CD14-positive monocyte (primary cell): ENCODE measurements at regions not wholly inside any gene's neighbourhood (a gene's known extent, or its start where the extent isn't known, plus 50 kb on each side); places are given as distances from the start of the nearest gene placed in this dataset.

Source experiments
- DNase-seq, 3 donors: peaks; one replicate each; pipeline ENCODE4 v3.0.0-alpha.2; 2011 to 2022
- H2AFZ ChIP-seq: 2 replicates; pipeline ENCODE4 v1.6.0; 2012; ENCODE audit warnings: mild to moderate bottlenecking, low read depth, low read length, inconsistent platforms; ENCODE audit not compliant: insufficient read depth, poor library complexity, severe bottlenecking
- H3K27ac ChIP-seq, 2 donors: 1 replicate in 1 of 2; 2 replicates in 1 of 2; pipeline ENCODE4 v1.5.1; 2012 to 2013; ENCODE audit warnings: low read length in 2 of 2, control low read depth in 1 of 2, inconsistent platforms in 1 of 2, low read depth in 1 of 2, mild to moderate bottlenecking in 1 of 2
- H3K27me3 ChIP-seq, 2 donors: one replicate each; pipeline versions ENCODE4 v1.6.0 to v1.6.1; 2011 to 2013; ENCODE audit warnings: low read length in 2 of 2; ENCODE audit not compliant: control insufficient read depth in 2 of 2, insufficient read depth in 2 of 2
- H3K36me3 ChIP-seq, 2 donors: replicated peaks in 1 of 2; 1 replicate in 1 of 2; 2 replicates in 1 of 2; pipeline versions ENCODE4 v1.5.1 to v1.6.1; 2012 to 2013; ENCODE audit warnings: low read length in 2 of 2, control low read depth in 1 of 2, inconsistent platforms in 1 of 2, mild to moderate bottlenecking in 1 of 2; ENCODE audit not compliant: insufficient read depth in 2 of 2, control insufficient read depth in 1 of 2
- H3K4me1 ChIP-seq, 2 donors: 1 replicate in 1 of 2; 2 replicates in 1 of 2; pipeline versions ENCODE4 v1.5.1 to v1.6.1; 2012 to 2013; ENCODE audit warnings: low read length in 2 of 2, control low read depth in 1 of 2, inconsistent platforms in 1 of 2, mild to moderate bottlenecking in 1 of 2, moderate library complexity in 1 of 2; ENCODE audit not compliant: insufficient read depth in 2 of 2, control insufficient read depth in 1 of 2
- H3K4me2 ChIP-seq: replicated peaks from 2 replicates; pipeline ENCODE3; 2012; ENCODE audit warnings: low read length, moderate library complexity, mild to moderate bottlenecking; ENCODE audit not compliant: poor library complexity, severe bottlenecking; ENCODE audit errors: extremely low read depth
- H3K4me3 ChIP-seq, 3 experiments: fragments of 200-600 bp in 1 of 3; sonication (generic) in 1 of 3; replicated peaks in 1 of 3; 1 replicate in 2 of 3; 2 replicates in 1 of 3; pipeline ENCODE4 v1.5.1; 2011 to 2013; ENCODE audit warnings: low read length in 3 of 3, mild to moderate bottlenecking in 3 of 3, control low read depth in 2 of 3, low read depth in 2 of 3, inconsistent platforms in 1 of 3, moderate library complexity in 1 of 3
- H3K79me2 ChIP-seq: 2 replicates; pipeline ENCODE4 v1.6.0; 2012; ENCODE audit warnings: mild to moderate bottlenecking, control low read depth, inconsistent platforms, low read length, moderate library complexity; ENCODE audit not compliant: insufficient read depth
- H3K9ac ChIP-seq: 2 replicates; pipeline ENCODE4 v1.6.0; 2017; ENCODE audit warnings: low read length, mild to moderate bottlenecking; ENCODE audit not compliant: insufficient read depth, poor library complexity, severe bottlenecking
- H3K9me3 ChIP-seq, 2 donors: replicated peaks in 1 of 2; 1 replicate in 1 of 2; 2 replicates in 1 of 2; pipeline versions ENCODE4 v1.5.1 to v1.6.1; 2012 to 2013; ENCODE audit warnings: low read length in 2 of 2, control low read depth in 1 of 2; ENCODE audit not compliant: control insufficient read depth in 1 of 2, insufficient read depth in 1 of 2
- H4K20me1 ChIP-seq: 2 replicates; pipeline ENCODE4 v1.6.0; 2012; ENCODE audit warnings: mild to moderate bottlenecking, low read length, control low read depth, moderate library complexity; ENCODE audit not compliant: insufficient read depth
- H3K27ac Mint-ChIP-seq, 7 donors: one replicate each; pipeline ENCODE4 v1.8.0; 2020; ENCODE audit warnings: mild to moderate bottlenecking in 7 of 7, mixed read lengths in 7 of 7, moderate library complexity in 6 of 7, inconsistent platforms in 2 of 7
- H3K27me3 Mint-ChIP-seq, 3 donors: one replicate each; pipeline ENCODE4 v1.8.0; 2021 to 2022; ENCODE audit warnings: low read depth in 3 of 3, mild to moderate bottlenecking in 3 of 3, mixed read lengths in 3 of 3, moderate library complexity in 3 of 3, inconsistent platforms in 1 of 3
- H3K36me3 Mint-ChIP-seq, 2 donors: one replicate each; pipeline ENCODE4 v1.8.0; 2020; ENCODE audit warnings: mixed read lengths in 2 of 2, inconsistent platforms in 1 of 2, mild to moderate bottlenecking in 1 of 2
- H3K4me1 Mint-ChIP-seq: one replicate; pipeline ENCODE4 v1.8.0; 2020; ENCODE audit warnings: mild to moderate bottlenecking, mixed read lengths
- H3K4me3 Mint-ChIP-seq, 2 donors: one replicate each; pipeline ENCODE4 v1.8.0; 2020; ENCODE audit warnings: mild to moderate bottlenecking in 2 of 2, mixed read lengths in 2 of 2, moderate library complexity in 1 of 2
- H3K9me3 Mint-ChIP-seq, 7 donors: one replicate each; pipeline ENCODE4 v1.8.0; 2020 to 2022; ENCODE audit warnings: mixed read lengths in 7 of 7, mild to moderate bottlenecking in 6 of 7, moderate library complexity in 6 of 7, inconsistent platforms in 2 of 7
- WGBS: methylation state at CpG from one replicate; pipeline ENCODE4 v1.1.5; 2013; ENCODE audit warnings: missing lambda C conversion rate; ENCODE audit not compliant: insufficient coverage; 5-methylcytosine and 5-hydroxymethylcytosine counted together
- intact Hi-C, 2 donors: fragments of 100-400 bp; cut with micrococcal nuclease; formaldehyde crosslinking; loops; one replicate each; pipeline versions ENCODE4 v1.15.0 to v1.15.1; 2023
- TF ChIP-seq, protein P1 (sequence below): fragments of 200-600 bp; IDR thresholded peaks from one replicate; pipeline ENCODE4 v1.8.0; 2022; ENCODE audit warnings: antibody characterized with exemption, mild to moderate bottlenecking

DNA sequence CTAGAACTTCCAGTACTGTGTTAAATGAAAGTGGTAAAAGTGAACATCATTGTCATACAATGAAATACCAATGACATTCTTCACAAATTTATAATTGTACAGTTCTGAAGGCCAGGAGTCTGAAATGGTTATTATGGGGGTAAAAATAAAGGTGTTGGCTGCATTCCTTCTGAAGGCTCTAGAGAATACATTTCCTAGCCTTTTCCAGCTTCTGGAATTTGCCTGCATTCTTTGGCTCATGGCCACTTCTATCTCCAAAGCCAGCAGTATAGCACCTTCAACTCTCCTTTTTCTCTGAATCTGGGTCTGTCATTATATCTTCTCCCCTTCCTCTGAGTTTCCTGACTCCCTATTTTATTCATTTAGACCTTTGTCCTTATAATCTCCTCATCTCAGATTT lies 1232.7 kb upstream of the TENM4 start:
- H3K27ac ChIP-seq: no peak overlapping the region
- H3K4me3 Mint-ChIP-seq: no peak overlapping the region
- H3K36me3 Mint-ChIP-seq: no peaks in the 10 kb centered on the region
- DNase-seq: no peak
- H3K79me2 ChIP-seq: no peaks in the 10 kb centered on the region
- no peak overlapping the region for H3K4me2 ChIP-seq
- no peaks in the 10 kb centered on the region for H3K9me3 ChIP-seq
- H3K36me3 ChIP-seq: no peaks in the 10 kb centered on the region
- H3K9ac ChIP-seq: no peak overlapping the region
- no peak overlapping the region for H3K4me3 ChIP-seq
- H3K27me3 Mint-ChIP-seq: no peaks in the 10 kb centered on the region
- H3K9me3 Mint-ChIP-seq: peaks cover 0 to 1% (median 0%) of the 10 kb centered on the region in 7 donors
- no peaks in the 10 kb centered on the region for H3K27me3 ChIP-seq
- H3K27ac Mint-ChIP-seq: no peak overlapping the region
- H4K20me1 ChIP-seq: no peaks in the 10 kb centered on the region
- TF ChIP-seq, protein P1, sequence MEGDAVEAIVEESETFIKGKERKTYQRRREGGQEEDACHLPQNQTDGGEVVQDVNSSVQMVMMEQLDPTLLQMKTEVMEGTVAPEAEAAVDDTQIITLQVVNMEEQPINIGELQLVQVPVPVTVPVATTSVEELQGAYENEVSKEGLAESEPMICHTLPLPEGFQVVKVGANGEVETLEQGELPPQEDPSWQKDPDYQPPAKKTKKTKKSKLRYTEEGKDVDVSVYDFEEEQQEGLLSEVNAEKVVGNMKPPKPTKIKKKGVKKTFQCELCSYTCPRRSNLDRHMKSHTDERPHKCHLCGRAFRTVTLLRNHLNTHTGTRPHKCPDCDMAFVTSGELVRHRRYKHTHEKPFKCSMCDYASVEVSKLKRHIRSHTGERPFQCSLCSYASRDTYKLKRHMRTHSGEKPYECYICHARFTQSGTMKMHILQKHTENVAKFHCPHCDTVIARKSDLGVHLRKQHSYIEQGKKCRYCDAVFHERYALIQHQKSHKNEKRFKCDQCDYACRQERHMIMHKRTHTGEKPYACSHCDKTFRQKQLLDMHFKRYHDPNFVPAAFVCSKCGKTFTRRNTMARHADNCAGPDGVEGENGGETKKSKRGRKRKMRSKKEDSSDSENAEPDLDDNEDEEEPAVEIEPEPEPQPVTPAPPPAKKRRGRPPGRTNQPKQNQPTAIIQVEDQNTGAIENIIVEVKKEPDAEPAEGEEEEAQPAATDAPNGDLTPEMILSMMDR: no peak
- H3K4me1 Mint-ChIP-seq: no peaks in the 10 kb centered on the region
- no peak overlapping the region for H2AFZ ChIP-seq
- no peaks in the 10 kb centered on the region for H3K4me1 ChIP-seq
- intact Hi-C loops: no loop called here

DNA sequence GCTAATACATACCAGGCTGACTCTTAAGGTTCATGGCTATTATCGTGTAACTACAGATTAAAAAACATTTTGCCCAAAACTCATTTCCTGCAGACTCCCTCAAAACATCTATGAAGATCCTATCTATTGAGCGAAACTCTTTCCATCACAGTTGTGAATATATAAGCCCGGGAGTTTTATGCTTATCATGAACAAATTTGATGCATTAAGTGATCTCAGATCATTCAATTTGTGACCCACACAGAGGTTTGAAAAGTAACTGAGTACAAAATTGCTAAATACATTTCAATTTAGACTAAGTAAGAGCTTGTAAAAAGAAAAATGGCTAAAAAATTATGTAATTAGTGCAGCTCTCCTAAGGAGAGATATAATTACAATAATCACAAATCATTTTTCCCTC lies 1228.8 kb upstream of the TENM4 start:
- no CpG with 5 or more reads among the region's 3 CpGs for WGBS
- TF ChIP-seq, protein P1: no peak
- intact Hi-C loops: no loop called here
- Mint-ChIP-seq H3K4me1 (no peaks in the 10 kb centered on the region), H3K27ac (no peak overlapping the region), H3K36me3 (no peaks in the 10 kb centered on the region), H3K27me3 (no peaks in the 10 kb centered on the region), H3K4me3 (no peak overlapping the region), H3K9me3 (peaks cover 0 to 3% (median 0%) of the 10 kb centered on the region in 7 donors)
- Histone ChIP-seq H3K9me3 (no peaks in the 10 kb centered on the region), H3K79me2 (no peaks in the 10 kb centered on the region), H3K9ac (no peak overlapping the region), H2AFZ (no peak overlapping the region), H3K4me2 (no peak overlapping the region), H4K20me1 (no peaks in the 10 kb centered on the region), H3K4me1 (no peaks in the 10 kb centered on the region), H3K27me3 (no peaks in the 10 kb centered on the region), H3K27ac (no peak overlapping the region), H3K4me3 (no peak overlapping the region), H3K36me3 (no peaks in the 10 kb centered on the region)
- DNase-seq: no peak
